ENCODE measurements at regions not wholly inside any gene's neighbourhood (a gene's known extent, or its start where the extent isn't known, plus 50 kb on each side); places are given as distances from the start of the nearest gene placed in this dataset.

- TF ChIP-seq CTCF (IDR thresholded peaks at IDR 0.05) = no peak
- TF ChIP-seq POLR2A (IDR thresholded peaks at IDR 0.05) = no peak
Observed at GRCh38 chr6:82611751-82612150, 248.1 kb downstream of the TPBG start.
